GM13977 (cell line): ENCODE measurements at regions not wholly inside any gene's neighbourhood (a gene's known extent, or its start where the extent isn't known, plus 50 kb on each side); places are given as distances from the start of the nearest gene placed in this dataset.

Experiments
- DNase-seq: peaks from one replicate; pipeline ENCODE4 v3.0.0; 2012; ENCODE audit warnings: low spot score
- in situ Hi-C: fragments of 300-500 bp; cut with MboI; formaldehyde crosslinking; loops from one replicate; pipeline ENCODE4 v1.12.0; 2022; ENCODE audit warnings: low sequenced_read_pairs, low pct_unique_long_range_greater_than_20kb, mixed read lengths, inconsistent platforms; ENCODE audit not compliant: unreplicated experiment
- TF ChIP-seq, protein P1 (sequence below): IDR thresholded peaks from 2 replicates; pipeline ENCODE4 v1.5.1; 2012; ENCODE audit warnings: mild to moderate bottlenecking, control low read depth; ENCODE audit not compliant: insufficient read depth; ENCODE audit errors: extremely low read depth, missing control alignments

DNA sequence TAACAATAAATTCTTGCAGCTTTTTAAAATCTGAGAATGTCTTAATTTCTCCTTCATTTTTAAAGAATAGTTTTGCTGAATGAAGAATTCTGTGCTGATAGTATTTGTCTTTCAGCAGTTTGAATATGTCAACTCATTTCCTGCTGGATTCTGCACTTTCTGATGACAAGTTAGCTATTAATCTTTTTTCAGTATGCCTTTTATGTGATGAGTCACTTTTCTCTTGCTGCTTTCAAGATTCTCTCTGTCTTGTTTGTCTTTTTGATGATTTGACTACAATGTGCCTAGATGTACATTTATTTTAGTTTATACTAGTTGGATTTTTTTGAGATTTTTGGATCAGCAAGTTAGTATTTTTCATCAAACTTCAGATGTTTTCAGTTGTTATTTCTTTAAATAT lies 87.9 kb upstream of the AVPR1A start:
- in situ Hi-C loops, result no loop called here
- DNase-seq, result no peak
- TF ChIP-seq, protein P1, sequence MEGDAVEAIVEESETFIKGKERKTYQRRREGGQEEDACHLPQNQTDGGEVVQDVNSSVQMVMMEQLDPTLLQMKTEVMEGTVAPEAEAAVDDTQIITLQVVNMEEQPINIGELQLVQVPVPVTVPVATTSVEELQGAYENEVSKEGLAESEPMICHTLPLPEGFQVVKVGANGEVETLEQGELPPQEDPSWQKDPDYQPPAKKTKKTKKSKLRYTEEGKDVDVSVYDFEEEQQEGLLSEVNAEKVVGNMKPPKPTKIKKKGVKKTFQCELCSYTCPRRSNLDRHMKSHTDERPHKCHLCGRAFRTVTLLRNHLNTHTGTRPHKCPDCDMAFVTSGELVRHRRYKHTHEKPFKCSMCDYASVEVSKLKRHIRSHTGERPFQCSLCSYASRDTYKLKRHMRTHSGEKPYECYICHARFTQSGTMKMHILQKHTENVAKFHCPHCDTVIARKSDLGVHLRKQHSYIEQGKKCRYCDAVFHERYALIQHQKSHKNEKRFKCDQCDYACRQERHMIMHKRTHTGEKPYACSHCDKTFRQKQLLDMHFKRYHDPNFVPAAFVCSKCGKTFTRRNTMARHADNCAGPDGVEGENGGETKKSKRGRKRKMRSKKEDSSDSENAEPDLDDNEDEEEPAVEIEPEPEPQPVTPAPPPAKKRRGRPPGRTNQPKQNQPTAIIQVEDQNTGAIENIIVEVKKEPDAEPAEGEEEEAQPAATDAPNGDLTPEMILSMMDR, result no peak

DNA sequence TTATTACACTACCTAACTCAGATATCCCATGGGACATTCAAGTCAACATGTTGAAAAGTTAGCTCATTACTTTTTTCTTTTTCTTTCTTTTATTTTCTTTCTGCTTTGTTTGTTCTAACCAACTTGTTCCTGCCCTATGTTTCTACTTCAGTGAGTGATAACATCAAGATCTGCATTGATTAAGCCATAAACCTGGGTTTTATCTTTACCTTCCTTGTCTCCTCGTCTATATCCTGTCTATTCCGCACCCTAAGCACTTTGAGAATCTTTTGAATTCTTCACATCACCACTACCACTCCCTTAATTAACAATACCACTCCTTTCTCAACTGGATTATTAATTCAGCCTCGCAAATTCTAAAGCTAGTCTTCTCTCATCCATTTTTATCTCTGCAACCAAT lies 81.9 kb upstream of the AVPR1A start:
- DNase-seq, result no peak
- TF ChIP-seq, protein P1, result no peak
- in situ Hi-C loops, result no loop called here

DNA sequence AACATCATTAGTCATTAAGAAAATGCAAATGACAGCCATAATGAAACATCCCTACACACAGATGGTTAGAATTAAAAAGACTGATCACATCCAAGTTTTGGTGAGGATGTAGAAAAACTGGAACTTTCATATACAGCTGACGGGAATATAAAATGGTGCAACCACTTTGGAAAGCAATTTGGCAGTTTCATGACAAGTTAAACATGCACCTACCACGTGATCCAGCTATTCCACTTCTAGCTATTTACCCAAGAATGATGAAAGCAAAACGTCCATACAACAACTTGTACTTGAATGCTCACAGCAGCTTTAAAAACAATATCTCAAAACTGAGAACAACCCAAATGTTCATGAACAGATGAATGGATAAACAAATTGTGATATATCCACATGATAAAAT lies 77.9 kb upstream of the AVPR1A start:
- TF ChIP-seq, protein P1, result no peak
- DNase-seq, result no peak
- in situ Hi-C loops, result no loop called here

DNA sequence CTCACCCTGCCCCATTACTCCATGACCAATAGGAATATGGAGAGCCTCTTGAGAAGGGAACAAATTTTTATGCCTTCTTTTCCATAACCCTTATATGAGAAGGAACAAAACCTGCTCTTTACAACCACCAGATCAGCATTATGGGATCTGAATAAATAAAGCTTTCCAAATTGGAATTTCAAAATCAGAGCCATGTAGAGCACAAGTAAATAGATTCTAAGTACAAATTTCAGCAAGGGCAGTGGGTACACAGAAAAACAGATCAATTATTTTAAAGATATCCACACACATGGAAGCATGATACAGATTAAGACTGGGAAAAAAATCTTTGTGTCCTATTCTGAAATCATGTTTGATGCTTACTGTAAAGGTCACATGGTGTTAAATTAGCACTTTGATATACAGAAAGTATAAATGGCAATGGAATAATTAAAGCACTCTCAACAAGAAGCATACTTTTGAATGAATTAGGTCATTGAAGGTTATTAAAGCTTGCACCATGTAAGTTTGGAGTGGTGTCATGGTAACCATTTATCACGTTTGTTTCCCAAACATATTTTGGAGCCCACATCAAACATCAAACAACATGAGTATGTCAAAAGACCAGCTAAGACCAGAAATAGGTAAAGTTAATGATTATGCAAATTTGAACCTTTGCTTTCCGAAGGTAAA lies 75.9 kb upstream of the AVPR1A start:
- in situ Hi-C loops, result no loop called here
- TF ChIP-seq, protein P1, result no peak
- DNase-seq, result no peak

DNA sequence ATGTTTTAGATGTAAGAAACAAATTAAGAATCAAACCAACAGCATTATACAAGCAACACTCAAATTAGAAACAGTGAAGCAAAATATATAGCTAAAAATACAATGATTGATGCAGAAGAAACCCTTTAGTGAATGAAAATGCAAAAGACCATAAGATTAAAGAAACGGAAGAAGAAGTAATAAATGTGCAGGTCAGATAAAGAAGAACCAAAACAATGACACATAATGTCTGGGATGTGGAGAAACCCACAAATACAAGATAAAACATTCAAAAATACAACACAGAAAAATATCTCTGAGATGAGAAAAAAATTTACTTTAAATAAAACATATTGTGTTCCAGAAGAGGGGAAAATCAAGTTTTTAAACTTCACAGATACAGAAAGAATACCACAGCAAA lies 73.4 kb upstream of the AVPR1A start:
- in situ Hi-C loops, result no loop called here
- DNase-seq, result no peak
- TF ChIP-seq, protein P1, result no peak

DNA sequence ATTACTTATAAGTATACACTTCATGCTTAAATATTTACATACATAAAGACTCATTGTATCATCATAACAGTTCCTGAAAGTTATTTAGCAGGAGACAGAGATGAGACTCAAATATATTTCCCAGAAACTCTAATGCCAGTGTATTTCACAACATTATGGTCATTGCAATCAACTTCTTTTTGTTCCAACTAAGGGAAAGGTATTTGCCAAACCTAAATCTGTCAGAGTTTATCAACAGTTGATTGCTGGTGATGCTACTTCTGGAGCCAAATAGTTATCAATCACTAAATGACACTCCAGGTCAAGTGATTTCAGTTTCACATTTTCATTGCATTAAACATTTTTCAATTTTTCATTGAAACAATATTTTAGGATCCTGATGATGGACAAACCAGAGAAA lies 72.1 kb upstream of the AVPR1A start:
- TF ChIP-seq, protein P1, result no peak
- DNase-seq, result no peak
- in situ Hi-C loops, result no loop called here
